NCI-H748 (cell line): ENCODE measurements at regions not wholly inside any gene's neighbourhood (a gene's known extent, or its start where the extent isn't known, plus 50 kb on each side); places are given as distances from the start of the nearest gene placed in this dataset.
"Not testable (repeated sequence)": the region's sequence is repeated elsewhere in the genome, so short reads cannot be mapped to it uniquely, and the experiment has no call there.

Source experiments
- DNase-seq: peaks from one replicate; lab custom pipeline; 2025; ENCODE audit not compliant: unreplicated experiment; lab: John Stamatoyannopoulos, UW

- no peak for DNase-seq
Observed at GRCh38 chr14:105635560-105635959, 109.2 kb downstream of the TMEM121 start.

- not testable (repeated sequence) for DNase-seq
Observed at GRCh38 chr14:105636021-105636420, 109.6 kb downstream of the TMEM121 start.

GRCh38 chr14:105636935-105637334 lies 110.6 kb downstream of the TMEM121 start:
- DNase-seq: no peak

GRCh38 chr14:105637345-105637744 lies 111.0 kb downstream of the TMEM121 start:
- DNase-seq: not testable (repeated sequence)

GRCh38 chr14:105639969-105640931 lies 113.9 kb downstream of the TMEM121 start:
- DNase-seq: not testable (repeated sequence)

- no peak for DNase-seq
Observed at GRCh38 chr14:105641075-105641937, 114.9 kb downstream of the TMEM121 start.

- DNase-seq: not testable (repeated sequence)
Observed at GRCh38 chr14:105641951-105642350, 115.6 kb downstream of the TMEM121 start.

GRCh38 chr14:105642486-105642885 lies 116.1 kb downstream of the TMEM121 start:
- not testable (repeated sequence) for DNase-seq

GRCh38 chr14:105643406-105644052 lies 117.1 kb downstream of the TMEM121 start:
- not testable (repeated sequence) for DNase-seq

GRCh38 chr14:105644053-105644435 lies 117.7 kb downstream of the TMEM121 start:
- DNase-seq: not testable (repeated sequence)

- DNase-seq: not testable (repeated sequence)
Observed at GRCh38 chr14:105644457-105644856, 118.1 kb downstream of the TMEM121 start.

- DNase-seq: not testable (repeated sequence)
Observed at GRCh38 chr14:105644891-105645290, 118.5 kb downstream of the TMEM121 start.

- not testable (repeated sequence) for DNase-seq
Observed at GRCh38 chr14:105645389-105645788, 119.0 kb downstream of the TMEM121 start.

- no peak for DNase-seq
Observed at GRCh38 chr14:105646175-105646574, 119.8 kb downstream of the TMEM121 start.

GRCh38 chr14:105646711-105647281 lies 120.4 kb downstream of the TMEM121 start:
- DNase-seq: not testable (repeated sequence)

- not testable (repeated sequence) for DNase-seq
Observed at GRCh38 chr14:105647426-105647783, 121.0 kb downstream of the TMEM121 start.

GRCh38 chr14:105647784-105648608 lies 121.6 kb downstream of the TMEM121 start:
- DNase-seq: no peak

- not testable (repeated sequence) for DNase-seq
Observed at GRCh38 chr14:105648609-105649535, 122.5 kb downstream of the TMEM121 start.

GRCh38 chr14:105652317-105652716 lies 125.9 kb downstream of the TMEM121 start:
- not testable (repeated sequence) for DNase-seq
